Activated naive CD4-positive, alpha-beta T cell treated with anti-CD3 and anti-CD28 coated beads, Interleukin-2, amount 50 U/mL, for 16 hours (primary cell): ENCODE measurements at regions not wholly inside any gene's neighbourhood (a gene's known extent, or its start where the extent isn't known, plus 50 kb on each side); places are given as distances from the start of the nearest gene placed in this dataset.
"Not testable (repeated sequence)": the region's sequence is repeated elsewhere in the genome, so short reads cannot be mapped to it uniquely, and the experiment has no call there.

Experiments
- DNase-seq: peaks from one replicate; pipeline ENCODE4 v3.0.0-alpha.2; 2020

DNA sequence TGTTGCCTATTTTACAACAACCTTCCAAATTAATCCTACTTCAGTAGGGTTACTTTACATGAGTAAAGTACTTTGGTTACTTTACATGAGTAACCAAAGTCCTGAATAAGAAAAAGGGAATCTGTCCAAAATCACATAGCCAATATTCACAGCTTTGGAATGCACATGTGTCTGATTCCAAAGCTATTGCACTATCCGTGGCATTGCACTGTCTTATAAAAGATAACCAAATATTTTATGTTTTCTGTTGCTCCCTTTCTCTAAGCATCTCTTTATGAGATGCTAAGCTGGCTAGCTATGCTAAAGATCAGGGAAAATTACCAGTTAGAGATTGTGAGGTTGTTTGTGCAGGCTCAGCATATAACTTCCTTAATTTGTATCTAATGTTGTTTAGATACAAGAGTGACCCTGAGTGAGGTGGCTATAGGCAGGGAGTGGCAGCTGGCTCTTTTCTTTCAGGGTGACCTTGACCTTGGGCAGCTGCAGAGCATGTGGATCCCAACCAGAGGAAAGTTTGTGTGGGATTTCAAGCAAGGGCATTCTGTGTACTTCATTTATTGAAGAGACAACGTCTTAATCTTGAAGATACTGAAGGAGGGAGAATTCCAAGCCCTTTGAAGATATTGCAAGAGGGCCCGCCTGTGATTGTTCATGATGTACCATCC lies 366.1 kb upstream of the ANKRD30A start:
- DNase-seq: no peak

DNA sequence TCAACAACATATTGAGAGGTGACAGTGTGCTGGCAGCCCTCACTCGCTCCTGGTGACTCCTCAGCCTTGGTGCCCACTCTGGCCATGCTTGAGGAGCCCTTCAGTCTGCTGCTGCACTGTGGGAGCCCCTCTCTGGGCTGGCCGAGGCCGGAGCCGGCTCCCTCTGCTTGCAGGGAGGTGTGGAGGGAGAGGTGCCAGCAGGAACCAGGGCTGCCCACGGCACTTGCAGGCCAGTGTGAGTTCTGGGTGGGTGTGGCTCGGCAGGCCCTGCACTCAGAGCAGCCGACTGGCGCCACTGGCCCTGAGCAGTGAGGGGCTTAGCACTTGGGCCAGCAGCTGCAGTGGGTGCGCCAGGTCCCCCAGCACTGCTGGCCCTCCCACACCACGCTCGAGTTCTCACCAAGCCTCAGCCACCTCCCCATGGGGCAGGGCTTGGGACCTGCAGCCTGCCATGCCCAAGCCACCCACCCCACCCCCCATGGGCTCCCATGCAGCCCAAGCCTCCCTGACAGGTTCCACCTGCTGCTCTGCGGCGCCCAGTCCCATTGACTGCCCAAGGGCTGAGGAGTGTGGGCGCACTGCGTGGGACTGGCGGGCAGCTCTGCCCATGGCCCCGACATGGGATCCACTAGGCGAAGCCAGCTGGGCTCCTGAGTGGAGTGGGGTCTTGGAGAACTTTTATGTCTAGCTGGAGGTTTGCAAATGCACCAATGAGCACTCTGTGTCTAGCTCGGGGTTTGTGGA lies 377.1 kb upstream of the ANKRD30A start:
- no peak for DNase-seq

DNA sequence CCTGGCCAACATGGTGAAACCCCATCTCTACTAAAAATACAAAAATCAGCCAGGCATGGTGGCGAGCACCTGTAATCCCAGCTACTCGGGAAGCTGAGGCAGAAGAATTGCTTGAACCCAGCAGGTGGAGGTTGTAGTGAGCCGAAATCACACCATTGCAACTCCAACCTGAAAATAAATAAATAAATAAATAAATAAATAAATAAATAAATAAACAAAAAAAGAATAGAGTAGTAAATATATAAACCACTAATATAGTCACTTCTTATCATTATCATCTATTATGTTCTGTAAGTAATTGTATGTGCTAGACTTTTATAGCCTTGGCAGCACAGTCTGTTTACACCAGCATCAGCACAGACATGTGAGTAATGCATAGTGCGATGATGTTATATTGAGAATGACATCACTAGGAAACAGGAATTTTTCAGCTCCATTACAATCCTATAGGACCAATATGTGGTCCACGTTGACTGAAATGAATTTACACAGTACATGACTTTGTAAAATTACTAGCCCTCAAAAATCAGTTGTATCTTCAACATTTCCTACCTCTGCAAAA lies 385.4 kb upstream of the ANKRD30A start:
- no peak for DNase-seq

DNA sequence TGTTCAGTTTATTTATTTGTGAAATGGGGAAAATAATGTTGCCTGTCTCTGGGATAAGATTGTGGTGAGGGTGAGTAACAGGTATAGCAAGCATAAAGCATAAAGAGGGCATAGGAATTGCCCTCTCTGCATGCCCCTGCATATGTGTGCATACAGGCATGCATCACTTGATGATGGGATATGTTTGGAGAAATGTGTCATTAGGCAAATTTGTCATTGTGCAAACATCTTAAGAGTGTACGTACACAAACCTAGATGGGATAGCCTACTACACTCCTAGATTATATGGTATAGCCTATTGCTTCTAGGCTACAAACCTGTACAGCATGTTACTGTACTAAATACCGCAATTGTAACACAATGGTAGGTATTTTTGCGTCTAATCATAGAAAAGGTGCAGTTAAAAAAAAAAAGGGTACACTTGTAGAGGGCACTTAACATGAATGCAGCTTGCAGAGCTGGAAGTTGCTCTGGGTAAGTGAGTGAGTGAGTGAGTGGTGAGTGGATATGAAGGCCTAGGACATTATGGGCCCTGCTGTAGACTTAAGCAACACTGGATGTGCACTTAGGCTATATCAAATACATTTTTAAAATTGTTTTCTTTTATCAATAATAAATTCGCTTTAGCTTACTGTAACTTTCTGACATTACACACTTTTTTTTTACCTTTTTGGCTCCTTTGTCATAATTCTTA lies 386.5 kb upstream of the ANKRD30A start:
- DNase-seq: no peak

DNA sequence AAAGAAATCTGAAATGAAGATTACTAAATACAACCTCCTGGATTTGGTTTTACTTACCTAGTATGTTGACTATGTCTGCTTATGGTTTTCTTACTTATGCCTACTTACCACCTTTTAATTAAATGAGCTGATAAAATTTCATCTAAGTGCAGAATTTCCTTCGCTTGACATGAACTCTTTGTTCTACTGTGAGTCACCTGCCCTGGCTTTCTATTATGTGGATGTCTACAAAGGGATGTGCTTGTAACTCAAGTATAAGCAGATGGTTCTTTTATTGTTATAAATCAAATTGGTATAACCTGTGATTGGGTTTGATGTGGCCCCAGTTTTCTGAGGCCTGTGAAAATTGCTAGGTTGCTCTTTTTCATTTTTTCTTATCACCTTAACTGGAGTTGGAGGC lies 389.1 kb upstream of the ANKRD30A start:
- no peak for DNase-seq

DNA sequence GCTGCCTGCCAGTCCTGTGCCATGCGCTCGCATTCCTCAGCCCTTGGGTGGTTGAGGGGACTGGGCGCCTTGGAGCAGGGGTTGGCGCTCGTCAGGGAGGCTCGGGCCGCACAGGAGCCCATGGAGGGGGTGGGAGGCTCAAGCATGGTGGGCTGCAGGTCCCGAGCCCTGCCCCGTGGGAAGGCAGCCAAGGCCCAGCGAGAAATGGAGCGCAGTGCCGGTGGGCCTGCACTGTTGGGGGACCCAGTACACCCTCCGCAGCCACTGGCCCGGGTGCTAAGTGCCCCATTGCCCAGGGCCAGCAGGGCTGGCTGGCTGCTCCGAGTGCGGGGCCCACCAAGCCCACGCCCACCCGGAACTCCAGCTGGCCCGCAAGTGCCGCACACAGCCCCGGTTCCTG lies 390.8 kb upstream of the ANKRD30A start:
- DNase-seq: not testable (repeated sequence)

DNA sequence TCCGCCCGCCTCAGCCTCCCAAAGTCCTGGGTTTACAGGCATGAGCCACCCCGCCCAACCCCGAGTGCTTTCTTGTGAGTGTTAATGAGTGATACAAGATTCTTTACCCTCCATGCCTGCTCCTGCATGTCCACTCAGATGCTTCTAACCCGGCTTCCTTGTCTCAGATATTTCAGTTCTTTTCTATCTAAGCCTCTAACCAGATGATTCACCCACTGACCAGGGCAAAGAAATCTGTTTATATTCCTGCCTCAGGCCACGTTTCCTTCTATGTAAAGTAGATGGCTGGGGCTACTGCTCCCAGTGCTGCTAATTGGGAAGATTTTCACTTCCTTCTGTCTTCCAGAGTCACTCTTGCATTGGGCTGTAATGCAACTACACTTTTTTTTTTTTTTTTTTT lies 395.1 kb upstream of the ANKRD30A start:
- no peak for DNase-seq

DNA sequence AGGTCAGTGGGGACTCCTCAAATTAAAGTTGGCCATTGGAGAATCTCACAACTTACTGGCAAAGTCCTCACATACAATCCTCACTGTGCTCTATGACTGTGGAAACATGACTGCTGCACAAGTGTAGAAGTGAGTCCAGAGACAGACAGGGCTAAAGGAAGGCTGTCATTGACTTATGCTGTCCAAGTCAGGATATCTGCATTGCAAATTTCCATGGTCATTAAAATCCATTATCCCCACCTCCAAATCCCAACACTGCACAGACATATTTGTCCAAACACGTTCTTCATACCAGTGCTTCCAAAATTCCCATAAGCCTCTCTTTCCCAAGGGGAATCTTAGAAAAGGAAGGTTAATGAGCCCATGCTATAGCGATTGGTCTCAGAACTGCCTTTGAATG lies 396.8 kb upstream of the ANKRD30A start:
- no peak for DNase-seq

DNA sequence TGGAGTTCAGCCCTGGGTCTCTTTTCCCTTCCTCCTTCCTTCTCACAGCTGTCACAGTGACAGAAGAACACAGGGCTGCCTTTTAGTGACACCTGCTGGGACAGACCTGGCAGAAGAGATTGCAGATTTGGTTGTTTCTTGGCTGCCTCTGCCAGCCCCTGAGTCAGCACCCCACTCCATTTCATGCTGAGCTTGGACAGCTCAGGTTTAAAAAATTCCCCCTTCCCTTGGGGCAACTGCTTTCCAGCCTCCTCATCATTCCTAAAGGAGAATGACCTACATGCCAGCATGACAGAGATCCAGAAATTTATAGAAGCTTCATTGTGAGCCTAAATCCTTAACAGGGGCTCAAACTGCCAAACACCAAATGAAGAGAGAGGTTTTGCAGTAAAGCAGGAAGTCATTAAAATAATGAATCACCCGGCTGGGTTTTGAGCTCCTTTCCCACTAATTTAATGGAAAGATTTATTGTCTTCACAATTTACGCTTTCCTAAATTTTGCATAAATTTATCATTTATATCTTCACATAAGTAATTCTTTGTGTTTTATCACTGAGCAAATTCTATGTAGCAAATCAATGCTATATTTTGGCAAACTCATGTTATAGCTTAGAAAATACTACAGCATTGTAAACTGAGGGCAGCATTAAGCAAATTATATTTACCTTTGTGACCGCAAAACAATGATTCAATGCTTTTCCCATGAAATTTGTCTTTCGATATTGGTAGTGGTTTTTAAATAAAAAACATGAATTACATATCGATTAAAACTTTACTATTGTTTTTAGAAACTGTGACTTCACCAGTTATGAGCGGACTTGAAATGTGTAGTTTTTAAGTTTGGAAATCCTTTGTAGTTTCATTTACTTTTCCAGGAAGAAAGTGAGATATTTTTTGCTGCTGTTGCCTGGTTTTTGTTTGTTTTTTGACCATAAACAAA lies 399.5 kb upstream of the ANKRD30A start:
- no peak for DNase-seq

DNA sequence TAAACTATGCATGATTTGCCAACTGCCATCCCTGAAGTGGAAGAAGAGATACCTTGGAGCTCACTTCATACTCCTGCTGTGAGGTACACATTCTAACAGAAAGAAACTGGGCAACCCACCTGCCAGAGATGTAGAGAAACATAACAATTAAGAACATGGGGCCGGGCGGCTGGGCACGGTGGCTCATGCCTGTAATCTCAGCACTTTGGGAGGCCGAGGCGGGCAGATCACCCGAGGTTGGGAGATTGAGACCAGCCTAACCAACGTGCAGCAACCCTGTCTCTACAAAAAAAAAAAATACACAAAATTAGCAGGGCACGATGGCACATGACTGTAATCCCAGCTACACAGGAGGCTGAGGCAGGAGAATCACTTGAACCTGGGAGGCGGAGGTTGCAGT lies 402.6 kb upstream of the ANKRD30A start:
- no peak for DNase-seq

DNA sequence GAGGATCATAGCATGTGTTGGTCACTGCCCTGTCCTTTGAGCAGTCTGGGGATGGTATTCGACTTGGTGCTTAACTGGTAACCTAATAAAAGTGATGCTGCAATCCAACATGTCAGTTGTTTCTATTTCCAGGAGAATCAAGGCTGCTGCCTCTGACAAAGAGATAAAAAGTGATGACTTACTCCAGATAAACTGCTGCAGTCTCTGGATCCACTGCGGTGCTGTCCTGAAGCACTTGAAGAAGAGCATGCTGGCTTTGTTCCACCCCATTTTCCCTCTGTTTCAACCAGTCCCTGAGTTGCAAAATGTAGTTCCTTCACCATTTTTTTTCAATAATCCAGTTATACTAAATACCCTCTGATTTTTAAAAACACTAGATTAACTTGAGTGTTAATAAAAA lies 403.5 kb upstream of the ANKRD30A start:
- DNase-seq: no peak

DNA sequence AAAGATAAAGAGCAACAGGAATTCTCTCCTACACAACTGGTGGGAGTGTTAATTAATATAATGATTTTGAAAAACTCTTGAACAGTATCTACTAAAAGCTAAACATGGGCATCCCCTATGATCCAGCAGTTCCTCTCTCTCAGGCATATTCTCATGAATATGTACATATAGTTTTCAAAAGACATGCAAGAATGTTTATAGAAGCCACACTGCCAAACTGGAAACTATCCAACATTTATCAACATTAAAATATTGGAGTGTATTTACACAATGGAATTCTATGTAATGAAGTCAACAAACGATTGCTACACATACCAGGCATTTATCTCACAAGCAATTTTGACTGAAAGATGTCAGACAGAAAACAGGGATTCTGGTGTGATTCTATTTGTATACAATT lies 404.5 kb upstream of the ANKRD30A start:
- DNase-seq: no peak

DNA sequence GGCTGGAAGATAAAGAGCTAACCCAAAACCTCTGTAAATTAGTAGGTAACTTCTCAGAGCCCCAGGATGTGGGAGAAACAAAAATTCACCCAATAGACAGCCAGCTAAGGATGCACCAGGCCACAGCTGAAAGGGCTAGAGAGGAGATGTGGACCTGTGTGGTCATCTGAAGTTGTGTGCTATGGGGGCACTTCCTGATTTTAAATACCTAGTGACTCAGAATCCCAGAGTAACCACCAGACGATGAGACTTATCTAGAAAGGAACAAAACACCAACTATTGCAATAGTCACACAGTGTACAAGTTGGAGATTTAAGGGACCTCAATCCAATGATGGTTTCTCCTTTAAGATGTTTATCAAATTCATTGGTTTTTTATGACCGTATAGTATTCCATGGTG lies 408.3 kb upstream of the ANKRD30A start:
- DNase-seq: no peak

DNA sequence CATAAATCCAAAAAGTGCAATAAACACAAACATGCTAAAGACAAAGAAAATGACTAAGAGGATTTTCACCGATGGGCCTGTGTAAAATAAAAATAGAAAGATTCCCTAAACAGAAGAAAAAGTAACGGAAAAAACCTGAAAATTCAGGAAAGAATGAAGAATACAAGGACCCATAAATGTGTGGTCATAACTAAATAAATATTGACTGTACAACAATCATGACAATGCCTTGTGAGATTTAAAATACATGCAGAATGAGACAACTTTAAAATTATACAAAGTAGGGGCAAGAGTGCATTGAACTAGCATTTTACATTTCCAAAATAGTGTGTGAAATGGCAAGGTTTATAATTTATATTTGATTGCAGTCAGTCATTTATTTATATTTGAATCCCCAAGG lies 409.1 kb upstream of the ANKRD30A start:
- no peak for DNase-seq

DNA sequence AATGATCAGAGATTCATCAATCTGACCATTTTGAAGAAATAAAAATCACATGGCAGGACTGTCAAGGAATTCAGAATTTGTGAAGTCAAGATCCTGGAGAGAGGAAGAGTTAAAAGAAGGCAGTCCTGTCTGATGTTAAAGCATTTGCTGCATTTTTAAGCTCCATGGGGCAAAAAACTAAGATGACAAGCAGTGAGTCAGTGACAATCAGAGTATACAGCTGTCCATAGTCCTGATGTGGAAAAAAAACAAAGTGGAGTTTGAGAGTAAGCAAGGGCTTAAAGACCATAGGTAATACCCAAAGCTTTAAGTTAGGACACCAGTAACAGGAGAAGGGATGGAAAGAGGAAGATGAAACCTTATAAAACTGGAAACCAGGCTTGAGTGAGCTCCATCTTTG lies 412.7 kb upstream of the ANKRD30A start:
- DNase-seq: no peak

DNA sequence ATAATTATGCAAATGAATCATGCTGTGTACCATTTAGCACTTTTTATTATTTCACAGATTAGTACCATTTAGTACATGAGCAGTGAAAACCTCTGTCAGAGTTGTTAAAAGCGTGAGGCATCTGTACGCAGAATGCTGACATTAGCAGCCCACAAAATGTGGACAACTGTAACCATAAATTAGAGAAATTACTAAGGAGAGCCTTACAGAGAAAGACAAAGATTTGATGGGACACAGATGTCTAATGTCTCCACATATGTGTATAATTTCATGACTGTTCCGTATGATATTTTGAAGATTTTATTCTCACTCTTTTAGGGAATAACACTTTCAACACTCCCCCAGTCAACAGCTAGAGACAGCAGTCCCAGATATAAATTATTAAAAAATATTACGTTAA lies 414.0 kb upstream of the ANKRD30A start:
- no peak for DNase-seq

DNA sequence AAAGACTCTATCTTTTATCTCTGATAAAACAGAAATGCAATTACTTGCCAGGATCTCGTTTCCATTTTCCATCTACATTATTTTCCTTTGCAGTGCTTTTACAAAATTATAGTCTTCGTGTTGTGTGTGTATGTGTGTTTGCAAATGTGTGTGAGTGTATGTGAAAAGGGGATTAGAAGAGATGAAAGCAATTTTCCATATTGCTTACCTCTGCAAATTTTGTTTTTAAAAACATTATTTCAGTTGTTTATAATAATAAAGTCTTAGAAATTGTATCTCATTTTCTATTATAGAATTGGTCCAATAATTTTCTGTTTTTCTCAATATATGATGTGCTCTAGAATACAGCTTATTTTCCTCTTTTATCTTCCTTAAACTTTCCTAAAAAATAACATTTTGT lies 421.3 kb upstream of the ANKRD30A start:
- DNase-seq: no peak

DNA sequence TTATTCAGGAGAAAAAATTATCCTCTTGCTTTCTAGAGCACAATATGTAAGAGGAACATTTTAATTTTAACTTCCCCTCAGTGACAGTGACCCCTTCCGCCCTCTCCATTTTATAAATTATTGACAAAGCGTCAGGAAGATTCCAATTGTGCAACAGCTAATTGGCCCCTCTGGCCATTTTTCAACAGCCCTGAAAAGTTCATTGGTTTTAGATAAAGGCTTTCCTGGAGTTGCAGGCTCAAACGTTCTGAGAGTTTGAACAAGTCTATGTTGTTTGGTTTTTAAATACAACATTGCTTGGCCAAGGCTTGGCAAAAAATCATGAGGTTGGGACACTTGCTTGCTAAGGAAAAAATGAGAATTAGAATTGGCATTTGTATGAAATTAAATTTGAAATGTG lies 422.2 kb upstream of the ANKRD30A start:
- no peak for DNase-seq

DNA sequence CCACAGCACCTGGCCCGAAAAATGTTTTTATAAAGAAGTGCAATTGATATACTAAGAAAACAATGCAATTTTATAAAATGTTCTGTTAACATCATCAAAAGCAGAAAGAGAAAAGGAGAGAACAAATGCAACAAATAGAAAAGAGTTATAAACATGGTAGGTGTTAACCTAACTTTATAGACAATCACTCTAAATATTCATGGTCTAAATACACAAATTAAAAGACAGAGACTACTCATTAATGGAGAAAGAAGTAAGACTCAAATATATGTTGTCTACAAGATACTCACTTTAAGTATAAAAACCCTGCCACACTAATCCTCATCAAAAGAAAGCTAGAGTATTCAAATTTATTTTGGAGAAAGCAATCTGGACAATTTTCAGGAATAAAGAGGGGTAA lies 425.3 kb upstream of the ANKRD30A start:
- DNase-seq: no peak

DNA sequence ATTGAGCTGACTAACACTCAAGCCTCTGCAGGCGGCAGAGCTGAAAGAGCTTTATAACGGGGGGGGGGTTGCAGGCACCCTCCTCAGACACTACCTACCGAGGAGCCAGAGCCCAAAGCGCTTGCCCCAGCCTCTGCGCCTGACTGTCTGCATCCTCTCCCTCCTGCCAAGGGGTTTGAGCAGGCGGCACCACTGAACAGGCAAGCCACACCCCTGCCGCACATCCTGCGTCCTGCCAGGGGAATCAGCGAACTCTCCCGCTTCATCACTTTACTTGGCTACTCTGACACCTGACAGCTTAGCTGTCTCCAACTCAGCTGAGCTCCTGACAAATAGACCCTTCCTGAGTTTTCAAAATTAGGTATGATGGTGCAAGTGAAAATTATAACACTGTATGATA lies 432.6 kb upstream of the ANKRD30A start:
- DNase-seq: no peak

DNA sequence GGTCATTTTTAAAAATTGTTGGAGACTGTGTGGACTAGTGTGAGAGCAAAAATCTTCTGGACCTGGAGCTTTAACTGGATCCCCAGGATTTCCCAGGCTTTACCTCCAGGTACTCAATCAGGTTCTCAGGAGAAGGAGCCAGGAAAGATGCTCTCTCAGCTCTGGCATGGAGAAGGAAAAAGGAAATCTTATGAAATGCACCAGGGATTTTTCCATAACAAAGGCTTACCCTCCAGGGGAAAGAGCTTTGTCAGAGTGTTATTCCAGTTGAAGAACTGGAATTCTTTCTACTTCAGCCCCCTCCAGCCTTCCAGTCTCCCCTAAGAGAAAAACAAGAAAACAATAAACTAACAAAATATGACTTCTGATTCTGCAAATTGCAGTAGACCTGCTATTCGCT lies 436.7 kb upstream of the ANKRD30A start:
- DNase-seq: no peak

DNA sequence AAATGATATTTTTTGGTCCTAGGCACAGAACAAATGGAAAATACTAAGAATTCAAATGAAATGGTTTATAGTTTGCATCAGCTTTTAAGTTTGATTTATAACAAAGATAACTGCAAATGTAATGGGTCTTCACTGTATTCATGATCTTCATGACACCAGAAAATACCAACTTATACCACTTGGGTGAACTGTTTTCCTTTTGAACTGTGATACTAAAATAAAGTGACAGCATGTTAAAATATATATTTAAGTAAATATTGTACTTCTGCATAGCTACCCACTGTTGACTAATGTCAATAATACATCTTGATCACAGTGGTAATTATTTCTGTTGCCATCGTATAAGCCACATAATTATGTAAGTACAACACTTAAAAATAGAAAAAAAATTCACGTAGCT lies 442.0 kb upstream of the ANKRD30A start:
- no peak for DNase-seq
